ENCODE measurements at regions not wholly inside any gene's neighbourhood (a gene's known extent, or its start where the extent isn't known, plus 50 kb on each side); places are given as distances from the start of the nearest gene placed in this dataset.
"Not testable (repeated sequence)": the region's sequence is repeated elsewhere in the genome, so short reads cannot be mapped to it uniquely, and the experiment has no call there.

GRCh38 chr9:3658964-3659363 is 133.2 kb upstream of the RFX3 start:
- no peak for DNase-seq

- DNase-seq: no peak
These were observed 130.4 kb upstream of the RFX3 start for GRCh38 chr9:3656224-3656623.

GRCh38 chr9:3650994-3651622 is 125.3 kb upstream of the RFX3 start:
- no peak for DNase-seq

- no peak for DNase-seq
These were observed 123.0 kb upstream of the RFX3 start for GRCh38 chr9:3648722-3649246.

GRCh38 chr9:3648266-3648665 is 122.5 kb upstream of the RFX3 start:
- DNase-seq: no peak

- DNase-seq: no peak
These were observed 121.9 kb upstream of the RFX3 start for GRCh38 chr9:3647652-3648051.

GRCh38 chr9:3646226-3646625 is 120.4 kb upstream of the RFX3 start:
- no peak for DNase-seq

- DNase-seq: not testable (repeated sequence)
These were observed 116.3 kb upstream of the RFX3 start for GRCh38 chr9:3642075-3642474.

GRCh38 chr9:3629495-3629894 is 103.7 kb upstream of the RFX3 start:
- DNase-seq: no peak

- DNase-seq: no peak
These were observed 102.4 kb upstream of the RFX3 start for GRCh38 chr9:3628239-3628638.

- DNase-seq: no peak
These were observed 82.2 kb upstream of the RFX3 start for GRCh38 chr9:3608011-3608410.

GRCh38 chr9:3600672-3601071 is 74.9 kb upstream of the RFX3 start:
- no peak for DNase-seq

GRCh38 chr9:3597792-3598191 is 72.0 kb upstream of the RFX3 start:
- no peak for DNase-seq

GRCh38 chr9:3586066-3586465 is 60.3 kb upstream of the RFX3 start:
- no peak for DNase-seq

- DNase-seq: no peak
These were observed 59.8 kb upstream of the RFX3 start for GRCh38 chr9:3585606-3586005.

- no peak for DNase-seq
These were observed 53.0 kb upstream of the RFX3 start for GRCh38 chr9:3578786-3579185.

GRCh38 chr9:3576328-3576727 is 50.5 kb upstream of the RFX3 start:
- no peak for DNase-seq

GRCh38 chr9:3575821-3576220 is 50.0 kb upstream of the RFX3 start:
- no peak for DNase-seq

All from tongue (tissue), 1 donor.